ENCODE measurements at regions not wholly inside any gene's neighbourhood (a gene's known extent, or its start where the extent isn't known, plus 50 kb on each side); places are given as distances from the start of the nearest gene placed in this dataset.

DNA sequence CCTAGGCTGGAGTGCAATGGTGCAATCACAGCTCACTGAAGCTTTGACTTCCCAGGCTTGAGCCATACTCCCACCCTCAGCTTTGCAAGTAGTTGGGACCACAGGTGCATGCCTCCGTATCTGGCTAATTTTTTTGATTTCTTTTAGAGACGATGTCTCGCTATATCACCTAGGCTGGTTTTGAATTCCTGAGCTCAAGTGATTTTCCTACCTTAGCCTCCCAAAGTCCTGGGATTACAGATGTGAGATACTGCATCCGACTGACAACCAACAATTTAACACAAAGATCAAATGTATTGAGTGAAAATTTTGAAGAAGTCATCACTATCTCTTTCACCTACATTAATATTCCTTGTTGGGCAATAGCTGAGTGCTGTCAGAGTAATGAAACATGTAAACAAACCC, 181.6 kb downstream of the MYCN start:
- no peak for DNase-seq (ENCODE audit: low read depth in 2 of 2)

DNA sequence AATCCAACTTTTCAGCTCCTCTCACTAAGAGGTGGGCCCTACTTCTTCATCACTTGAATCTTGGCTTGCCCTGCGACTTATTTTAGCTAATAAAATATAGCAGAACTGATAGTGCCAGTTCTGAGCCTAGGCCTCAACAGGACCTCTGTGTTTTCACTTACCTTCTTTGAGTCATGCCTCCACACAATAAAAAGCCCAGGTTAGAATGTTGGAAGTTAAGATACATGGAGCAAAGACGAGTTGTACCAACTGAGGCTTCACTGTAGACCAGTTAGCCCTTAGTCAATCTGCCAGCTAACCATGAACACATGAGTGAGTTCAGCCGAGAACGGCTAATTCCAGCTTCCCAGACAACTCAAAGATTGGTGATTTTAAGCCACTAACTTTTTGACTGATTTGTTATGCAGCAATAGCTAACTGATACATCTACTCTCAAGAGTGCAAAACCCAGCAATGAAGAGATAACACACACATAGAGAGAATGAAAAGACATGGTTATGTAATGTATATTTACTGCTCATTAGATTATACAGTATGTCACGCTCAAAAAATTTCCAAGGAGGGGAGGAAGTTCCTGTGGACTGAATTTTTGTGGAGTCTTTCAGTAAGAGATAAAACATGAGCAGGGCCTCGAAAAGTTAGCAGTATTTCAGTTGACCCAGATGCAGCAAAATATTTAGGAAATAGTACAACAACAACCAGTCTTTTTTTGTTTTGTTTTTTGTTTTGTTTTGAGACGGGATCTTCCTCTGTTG, 181.1 kb downstream of the MYCN start:
- DNase-seq (ENCODE audit: low read depth in 2 of 2), result no peak

DNA sequence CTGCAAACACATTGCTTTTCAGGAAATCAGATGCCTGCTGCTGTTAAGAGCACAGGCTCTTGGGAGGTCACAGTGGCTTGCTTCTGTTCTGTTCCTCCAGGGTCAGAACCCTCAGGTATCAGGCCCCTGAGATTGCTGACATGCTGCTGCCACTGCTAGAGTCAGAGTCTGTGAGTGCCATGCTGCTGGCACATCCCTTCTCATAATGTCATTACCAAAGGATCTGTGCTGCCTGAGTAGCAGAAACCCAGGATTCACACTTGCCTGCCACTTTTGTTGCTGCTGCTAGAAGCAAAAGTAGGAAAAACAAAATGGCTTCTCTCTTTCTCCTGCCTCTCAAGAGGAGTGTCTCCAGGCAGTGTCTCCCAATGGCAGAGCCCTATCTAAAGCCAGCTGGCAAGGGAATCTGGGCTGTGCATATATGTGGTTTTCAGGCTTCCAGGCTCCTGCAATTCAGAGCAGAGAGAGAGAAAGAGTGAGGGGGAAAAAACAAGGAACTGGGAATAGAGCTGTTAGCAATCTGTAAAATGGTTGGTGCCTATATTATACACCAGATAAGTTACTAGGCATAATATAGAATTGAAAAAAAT, 180.3 kb downstream of the MYCN start:
- DNase-seq (ENCODE audit: low read depth in 2 of 2), result no peak

DNA sequence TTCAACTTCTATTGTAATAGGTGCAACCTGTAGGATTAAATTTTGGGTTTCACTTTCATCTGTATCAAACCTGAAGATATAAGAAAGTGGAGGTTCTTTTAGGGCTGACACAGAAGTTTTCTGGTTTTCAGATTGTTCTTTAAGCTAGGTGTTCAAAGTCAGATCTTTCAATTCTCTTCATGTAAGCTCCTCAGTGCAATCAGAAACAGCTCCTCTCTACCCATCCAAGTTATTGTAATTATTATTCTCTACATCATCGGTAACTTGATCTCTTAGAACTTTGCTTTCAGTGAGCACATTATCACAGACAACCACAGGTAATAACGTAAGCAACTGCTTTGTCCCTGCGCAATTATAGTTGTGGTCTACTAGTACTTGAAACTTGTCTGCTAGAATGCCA, 179.4 kb downstream of the MYCN start:
- DNase-seq (ENCODE audit: low read depth in 2 of 2), result no peak

DNA sequence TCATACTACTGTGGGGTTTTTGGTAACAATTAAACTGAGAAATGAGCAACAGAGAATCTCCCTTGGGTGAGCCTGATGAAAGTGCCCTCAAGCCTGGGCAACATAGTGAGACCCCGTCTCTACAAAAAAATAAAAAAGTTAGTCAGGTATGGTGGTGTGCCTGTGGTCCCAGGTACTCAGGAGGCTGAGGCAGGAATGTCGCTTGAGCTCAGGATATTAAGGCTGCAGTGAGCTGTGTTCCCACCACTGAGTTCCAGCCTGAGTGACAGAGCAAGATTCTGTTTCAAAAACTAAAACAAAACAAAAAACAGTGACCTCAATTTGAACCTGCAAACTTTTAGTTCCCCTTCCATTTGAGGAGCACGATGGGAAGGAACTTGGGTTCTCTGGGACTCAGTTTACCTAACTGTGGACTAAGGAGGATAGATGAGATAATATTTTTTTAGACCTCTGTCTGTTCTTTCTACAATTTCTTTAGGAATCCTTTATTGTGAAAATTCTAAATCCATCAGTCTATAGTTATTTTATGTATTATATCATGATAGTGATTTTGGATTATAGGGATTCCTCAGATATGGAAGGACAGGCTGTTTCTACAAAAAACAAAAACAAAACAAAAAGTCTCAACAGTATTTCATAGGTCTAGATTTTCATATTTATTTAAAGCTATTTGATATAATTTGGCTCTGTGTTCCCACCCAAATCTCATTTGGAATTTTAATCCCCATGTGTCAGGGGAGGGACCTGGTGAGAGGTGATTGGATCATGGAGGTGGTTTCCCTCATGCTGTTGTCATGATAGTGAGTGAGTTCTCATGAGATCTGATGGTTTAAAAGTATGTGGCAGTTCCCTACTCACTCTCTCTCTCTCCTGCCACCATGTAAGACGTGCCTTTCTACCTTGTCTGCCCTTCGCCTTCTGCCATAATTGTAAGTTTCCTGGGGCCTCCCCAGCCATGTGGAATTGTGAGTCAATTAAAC, 178.6 kb downstream of the MYCN start:
- DNase-seq (ENCODE audit: low read depth in 2 of 2), result no peak

DNA sequence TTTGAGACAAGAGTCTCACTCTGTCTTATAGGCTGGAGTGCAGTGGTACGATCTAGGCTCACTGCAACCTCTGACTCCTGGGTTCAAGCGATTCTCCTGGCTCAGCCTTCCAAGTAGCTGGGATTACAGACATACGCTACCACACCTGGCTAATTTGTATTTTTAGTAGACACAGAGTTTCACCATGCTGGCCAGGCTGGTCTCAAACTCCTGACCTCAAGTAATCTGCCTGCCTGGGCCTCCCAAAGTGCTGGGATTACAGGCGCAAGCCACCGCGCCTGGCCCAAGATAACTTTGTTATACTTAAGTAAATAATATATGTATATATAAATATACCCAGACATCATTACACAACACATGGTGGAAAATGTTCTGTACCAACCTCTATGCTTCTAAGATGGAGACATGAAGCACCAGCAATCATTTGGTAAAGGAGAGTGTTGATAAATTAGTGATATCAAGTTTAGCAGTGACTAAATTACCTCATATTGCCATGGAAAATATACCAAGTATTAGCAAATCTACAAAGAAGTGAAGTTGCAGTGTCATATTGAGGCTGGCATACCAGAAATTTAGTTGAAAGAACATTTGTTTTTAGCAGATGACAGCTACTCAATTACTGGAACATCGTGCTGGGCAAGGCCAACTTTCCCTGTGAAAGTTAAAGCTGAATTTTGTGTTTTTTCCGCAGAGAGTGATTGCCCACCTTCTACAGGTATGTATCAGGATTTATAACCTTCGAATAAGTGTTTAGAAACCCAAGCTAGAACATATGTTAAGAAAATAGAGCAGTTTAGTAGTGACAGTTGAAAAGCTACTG, 177.7 kb downstream of the MYCN start:
- DNase-seq (ENCODE audit: low read depth in 2 of 2), result no peak

DNA sequence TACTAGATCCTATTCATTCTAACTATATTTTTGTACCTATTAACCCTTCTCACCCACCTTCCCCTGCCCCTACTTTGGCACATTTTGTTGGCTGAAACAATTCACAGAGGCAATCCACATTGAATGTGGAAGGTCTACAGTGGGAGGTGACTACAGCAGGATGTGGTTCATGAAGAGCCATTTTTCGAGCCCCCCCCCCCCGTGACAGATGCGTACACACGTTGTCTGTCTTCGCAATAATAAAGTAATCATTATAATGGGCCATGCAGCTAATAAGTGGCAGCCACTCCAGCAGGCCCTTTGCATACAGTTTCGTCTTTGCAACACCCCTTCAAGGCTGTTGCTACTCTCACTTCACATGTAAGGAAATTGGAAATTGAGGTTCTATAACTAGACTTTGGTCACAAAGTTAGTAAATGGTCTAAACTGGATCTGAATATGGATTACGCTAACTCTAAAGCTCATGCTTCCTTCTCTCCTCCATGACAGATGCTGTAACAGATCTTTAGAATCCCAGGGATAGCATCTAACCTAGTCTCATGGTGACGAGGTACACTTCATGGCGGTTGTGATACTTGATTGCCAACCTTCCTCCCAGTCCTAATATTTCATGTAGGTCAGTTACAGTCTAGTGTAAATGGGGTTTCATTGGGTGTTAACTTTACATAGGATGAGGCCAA, 176.8 kb downstream of the MYCN start:
- DNase-seq (ENCODE audit: low read depth in 2 of 2), result no peak

DNA sequence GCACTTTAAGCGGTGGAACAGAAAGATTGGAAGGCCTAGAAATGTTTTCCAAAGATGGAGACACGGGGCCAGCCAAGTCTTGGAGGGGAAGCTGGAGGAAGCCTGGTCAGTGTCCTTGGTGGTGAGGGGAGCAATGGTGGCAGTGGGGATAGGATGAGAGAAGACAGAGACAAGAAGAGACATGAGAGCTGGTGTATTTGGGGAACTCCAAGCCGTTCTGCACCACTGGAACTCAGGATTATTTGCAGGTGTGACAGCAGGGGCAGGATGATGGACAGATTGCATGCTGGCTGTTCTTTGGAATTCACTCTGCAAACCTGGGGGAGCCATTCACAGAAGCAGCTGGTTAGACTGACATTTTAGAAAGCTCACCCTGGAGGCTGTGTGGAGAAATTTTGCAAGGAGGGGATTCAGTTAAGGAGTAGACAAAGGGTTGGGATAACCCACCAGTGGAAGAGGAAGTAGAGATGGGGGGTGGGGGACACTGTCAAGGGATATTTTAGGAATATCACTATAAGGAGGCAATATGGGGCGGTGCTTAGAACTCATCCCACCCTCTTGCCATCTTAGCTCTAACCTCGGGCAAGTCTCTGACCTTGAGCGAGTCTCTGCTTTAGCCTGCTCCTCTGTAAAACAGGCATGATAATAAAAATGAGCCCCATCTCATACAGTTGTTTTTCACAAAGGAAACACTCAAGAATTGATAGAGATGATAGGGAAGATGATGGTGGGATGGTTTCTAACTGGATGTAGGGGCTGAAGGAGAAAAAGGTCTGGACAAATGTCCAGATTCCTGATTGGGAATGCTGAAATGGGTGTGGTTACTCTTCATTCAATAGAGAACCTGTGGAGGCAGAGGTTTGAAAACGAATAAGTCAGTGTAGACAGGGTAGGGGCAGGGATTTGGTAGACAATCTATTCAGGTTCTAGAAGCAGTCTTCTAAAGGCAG, 175.8 kb downstream of the MYCN start:
- no peak for DNase-seq (ENCODE audit: low read depth in 2 of 2)

DNA sequence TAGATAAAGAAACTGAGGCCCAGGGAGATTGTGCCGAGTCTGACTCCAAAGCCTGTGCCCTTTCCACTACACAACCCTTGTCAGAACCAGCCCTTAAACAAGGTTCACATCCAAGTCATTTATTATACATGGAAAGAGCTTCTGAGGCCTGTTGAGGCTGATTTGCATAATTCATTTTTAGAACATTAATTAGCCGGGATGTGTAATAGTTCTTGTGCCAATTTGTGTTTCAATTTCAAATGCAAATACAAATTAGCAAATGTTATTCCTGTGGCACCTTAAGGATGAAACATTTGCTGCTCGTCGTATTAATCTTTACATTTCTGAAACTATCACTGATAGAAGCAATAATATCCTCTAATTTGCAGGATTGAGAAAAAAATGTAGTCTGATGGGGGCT, 174.9 kb downstream of the MYCN start:
- DNase-seq (ENCODE audit: low read depth in 2 of 2), result no peak

DNA sequence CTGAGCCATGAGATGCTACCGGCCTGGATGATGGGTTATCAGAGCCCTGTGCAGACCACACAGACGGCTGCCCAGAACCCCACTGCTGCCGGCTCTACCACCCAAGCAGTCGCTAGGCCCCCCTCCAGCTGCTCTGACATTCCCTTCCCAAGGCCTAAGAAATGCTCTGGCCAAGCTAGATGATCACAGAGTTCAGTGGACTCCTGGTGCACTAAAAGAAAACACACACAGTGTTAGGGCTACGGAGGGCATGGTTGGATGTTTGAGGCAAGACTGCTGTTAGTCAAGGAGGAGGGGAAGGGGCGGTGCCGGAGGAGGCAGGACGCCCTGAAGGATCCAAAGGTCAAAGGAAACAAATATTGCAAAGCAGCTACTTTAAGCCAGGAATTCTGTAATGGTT, 174.5 kb downstream of the MYCN start:
- no peak for DNase-seq (ENCODE audit: low read depth in 2 of 2)

DNA sequence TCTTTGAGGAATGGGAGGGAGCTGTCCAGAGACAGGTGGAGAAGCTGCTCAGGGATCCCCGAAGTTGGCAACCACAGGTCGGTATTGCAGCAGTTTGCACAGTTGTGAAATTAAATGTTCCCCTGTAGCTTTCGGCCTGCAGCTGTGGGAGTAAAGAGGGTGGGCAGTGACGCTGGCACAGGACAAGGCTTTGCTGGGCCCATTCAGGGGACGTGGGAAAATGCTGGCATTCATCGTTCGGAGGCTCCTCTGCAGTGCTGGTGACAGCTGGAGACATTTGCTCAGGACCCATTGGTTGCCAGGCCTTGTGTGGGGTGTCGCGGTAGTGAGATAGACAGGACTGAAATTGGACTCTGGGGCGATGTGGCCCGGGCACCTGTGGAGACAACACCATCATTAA, 173.7 kb downstream of the MYCN start:
- DNase-seq (ENCODE audit: low read depth in 2 of 2), result no peak

DNA sequence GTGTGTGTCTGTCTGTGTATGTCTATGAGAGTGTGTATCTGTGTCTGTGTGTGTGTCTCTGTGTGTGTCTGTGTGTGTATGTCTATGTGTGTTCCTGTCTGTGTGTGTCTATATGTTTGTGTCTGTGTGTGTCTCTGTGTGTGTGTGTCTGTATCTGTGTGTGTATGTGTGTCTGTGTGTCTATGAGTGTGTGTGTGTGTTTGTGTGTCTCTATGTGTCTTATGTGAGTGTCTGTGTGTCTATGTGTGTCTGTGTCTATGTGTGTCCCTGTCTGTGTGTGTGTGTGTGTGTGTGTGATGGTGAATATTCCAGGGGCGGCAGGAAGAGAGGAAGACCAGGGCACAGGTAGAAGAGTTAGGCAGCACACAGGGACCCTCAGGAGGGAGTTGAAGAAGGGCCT, 173.2 kb downstream of the MYCN start:
- DNase-seq (ENCODE audit: low read depth in 2 of 2), result no peak

DNA sequence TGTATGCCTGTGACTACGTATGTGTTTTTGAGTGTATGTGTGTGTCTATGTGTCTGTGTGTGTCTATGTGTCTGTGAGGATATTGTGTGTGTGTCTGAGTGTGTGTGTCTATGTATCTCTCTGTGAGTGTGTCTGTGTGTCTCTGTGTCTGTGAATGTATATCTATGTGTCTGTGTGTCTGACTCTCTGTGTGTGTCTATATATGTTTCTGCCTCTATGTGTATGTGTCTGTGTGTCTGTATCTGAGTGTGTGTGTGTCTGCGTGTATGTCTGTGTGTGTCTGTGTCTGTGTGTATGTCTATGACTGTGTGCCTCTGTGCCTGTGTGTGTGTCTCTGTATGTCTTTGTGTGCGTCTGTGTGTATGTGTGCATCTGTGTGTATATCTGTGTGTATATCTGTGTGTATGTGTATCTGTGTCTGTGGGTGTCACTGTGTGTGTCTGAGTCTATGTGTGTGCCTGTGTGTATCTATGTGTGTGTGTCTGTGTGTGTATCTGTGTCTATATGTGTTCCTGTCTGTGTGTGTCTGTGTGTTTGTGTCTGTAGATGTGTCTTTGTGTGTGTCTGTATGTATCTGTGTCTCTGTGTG, 172.7 kb downstream of the MYCN start:
- DNase-seq (ENCODE audit: low read depth in 2 of 2), result no peak

DNA sequence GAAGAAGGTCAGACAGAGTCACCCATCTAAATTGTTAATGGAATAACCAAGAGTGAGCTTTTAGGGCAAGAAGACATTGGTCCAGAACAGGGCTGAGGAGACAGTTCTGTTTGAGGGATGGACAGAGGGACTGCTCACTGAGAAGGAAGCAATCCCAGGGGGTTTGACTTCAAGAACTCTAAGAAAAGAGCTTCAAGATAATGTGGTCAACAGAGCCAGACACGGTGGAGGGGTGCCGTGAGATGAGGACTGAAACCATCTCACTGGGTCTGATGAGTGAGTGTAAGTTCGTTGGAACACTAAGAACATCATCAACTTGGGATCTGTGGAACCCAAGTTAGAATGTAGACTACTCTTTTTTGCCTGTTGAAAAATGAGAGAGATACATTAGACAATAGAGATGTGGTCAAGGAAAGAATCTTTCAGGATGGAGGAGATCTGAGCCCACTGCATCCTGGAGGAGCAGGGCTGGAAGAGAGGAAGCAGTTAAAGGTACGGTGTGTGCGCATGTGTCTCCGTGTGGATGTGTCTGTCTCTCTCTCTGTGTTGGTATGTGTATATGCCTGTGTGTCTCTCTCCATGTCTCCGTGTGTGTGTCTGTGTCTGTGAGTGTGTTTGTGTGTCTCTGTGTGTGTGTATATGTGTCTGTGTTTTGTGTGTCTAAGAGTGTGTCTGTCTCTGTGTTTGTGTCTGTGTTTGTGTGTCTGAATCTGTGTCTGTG, 172.1 kb downstream of the MYCN start:
- no peak for DNase-seq (ENCODE audit: low read depth in 2 of 2)

DNA sequence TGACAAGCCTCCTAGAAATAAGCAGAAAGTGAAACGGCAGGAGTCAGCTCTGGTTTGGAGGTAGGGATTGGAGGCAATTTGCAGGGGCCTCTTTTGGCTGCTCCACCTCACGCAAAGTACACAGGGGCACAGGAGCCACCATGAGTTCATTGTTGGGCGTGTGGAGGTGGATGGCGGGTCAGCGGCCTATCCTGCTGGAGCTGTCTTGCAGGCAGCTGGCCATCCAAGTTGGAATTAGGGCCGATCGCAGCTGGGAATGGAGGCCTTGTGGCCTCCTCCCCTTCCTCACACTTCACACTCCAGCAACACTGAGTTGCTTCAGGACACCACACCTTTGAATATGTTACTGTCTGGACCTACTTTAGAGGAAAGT, 171.5 kb downstream of the MYCN start:
- DNase-seq (ENCODE audit: low read depth in 2 of 2), result no peak

DNA sequence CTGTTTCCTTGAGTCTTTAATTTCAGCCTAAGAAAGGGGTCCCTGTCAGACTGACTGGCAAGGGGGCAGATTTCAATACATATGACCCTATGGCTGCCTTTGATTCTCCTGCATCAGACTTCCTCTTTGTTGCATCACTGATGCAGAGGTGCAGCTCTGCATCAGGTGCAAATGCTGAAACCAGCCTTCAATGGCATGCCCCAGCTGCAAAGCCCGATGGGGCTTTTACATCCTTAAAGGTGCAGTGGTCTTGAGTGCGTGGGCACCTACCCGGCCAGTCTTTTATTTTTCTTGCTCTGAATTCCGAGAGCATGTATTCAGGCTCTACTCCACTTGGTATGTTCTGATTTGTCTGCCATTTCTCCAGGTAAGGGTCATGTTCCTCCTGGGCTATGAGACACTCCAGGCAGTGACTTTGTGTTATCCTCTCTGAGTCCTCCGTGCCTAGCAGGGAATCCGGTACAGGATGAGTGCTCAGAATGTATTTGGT, 169.5 kb downstream of the MYCN start:
- no peak for DNase-seq (ENCODE audit: low read depth in 2 of 2)

DNA sequence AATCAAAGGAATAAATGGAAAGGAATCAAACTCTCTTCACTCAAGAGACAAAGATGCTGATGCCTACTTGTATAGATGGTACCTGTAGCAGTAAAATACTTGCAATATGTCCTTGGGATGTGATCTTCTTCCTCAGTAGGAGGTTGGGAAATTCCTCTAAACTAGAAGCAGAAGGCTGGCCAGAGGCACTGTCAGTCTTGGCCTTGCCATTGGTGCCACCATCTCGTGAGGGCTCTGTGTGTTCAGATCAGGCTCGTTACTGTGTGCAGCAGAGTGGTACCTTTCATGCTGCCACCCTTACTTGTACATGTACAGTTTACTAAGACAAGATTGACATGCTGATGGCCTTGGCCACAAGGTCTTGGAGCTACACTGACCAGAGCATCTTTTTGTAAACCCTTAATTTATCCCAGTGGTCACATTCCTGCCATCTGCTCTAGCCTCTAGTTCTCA, 169.0 kb downstream of the MYCN start:
- DNase-seq (ENCODE audit: low read depth in 2 of 2), result no peak

DNA sequence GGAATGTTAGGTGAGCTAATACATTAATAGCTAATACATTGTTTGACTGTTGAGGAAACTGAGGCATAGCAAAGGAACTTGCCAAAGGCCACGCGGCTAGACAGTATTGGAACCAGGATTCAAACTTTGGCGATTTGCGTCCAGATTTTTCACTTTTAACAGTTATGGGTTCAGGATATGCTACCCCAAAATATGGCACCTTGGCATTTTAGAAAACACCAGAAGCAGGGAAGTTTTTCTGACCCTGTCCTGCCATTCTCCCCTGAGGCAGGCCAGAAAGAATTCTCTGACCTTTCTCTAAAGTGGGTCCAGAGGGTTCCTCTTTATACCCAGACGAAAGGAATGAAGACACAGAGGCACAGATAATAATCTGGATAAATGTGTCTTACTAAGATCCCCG, 166.9 kb downstream of the MYCN start:
- no peak for DNase-seq (ENCODE audit: low read depth in 2 of 2)

DNA sequence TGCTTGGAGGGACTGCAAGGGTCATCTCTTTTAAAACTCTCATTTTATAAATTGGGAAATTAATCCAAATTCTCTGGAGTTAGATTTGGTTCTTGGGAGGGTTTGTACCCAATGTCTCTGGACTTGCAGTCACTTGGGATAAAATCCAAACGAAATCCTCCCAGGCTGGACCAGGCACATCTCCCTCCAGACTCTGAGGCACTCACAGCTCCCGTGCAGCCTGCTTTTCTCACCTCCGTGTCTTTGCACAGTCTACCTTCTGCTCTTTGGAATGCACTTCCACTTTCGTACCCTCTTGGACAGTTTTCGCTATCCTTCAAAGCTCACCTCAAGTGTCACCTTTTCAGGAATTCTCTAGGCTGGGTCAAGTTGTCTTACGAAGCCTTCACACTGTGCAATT, 166.3 kb downstream of the MYCN start:
- DNase-seq (ENCODE audit: low read depth in 2 of 2), result no peak

Data from stimulated activated CD4-positive, alpha-beta T cell treated with anti-CD3 and anti-CD28 coated beads, Interleukin-12 subunit alpha, Interleukin-12 subunit beta, amount 100 ng/mL, for 24 hours (primary cell).